HepG2 (cell line): ENCODE measurements at regions not wholly inside any gene's neighbourhood (a gene's known extent, or its start where the extent isn't known, plus 50 kb on each side); places are given as distances from the start of the nearest gene placed in this dataset.

Experiments used
- FOXM1 ChIP-seq: sonication (generic); formaldehyde crosslinking; IDR thresholded peaks from 2 replicates; pipeline ENCODE4 v1.5.0; 2020; ENCODE audit warnings: missing genetic modification reagents
- ISL2 ChIP-seq: sonication (generic); formaldehyde crosslinking; IDR thresholded peaks from 2 replicates; pipeline ENCODE4 v1.5.0; 2020; ENCODE audit warnings: missing genetic modification reagents
- JUNB ChIP-seq: sonication (generic); formaldehyde crosslinking; IDR thresholded peaks from 2 replicates; pipeline ENCODE4 v1.8.0; 2022; ENCODE audit warnings: missing genetic modification reagents, mild to moderate bottlenecking, borderline replicate concordance
- NFE2L1 ChIP-seq: sonication (generic); formaldehyde crosslinking; IDR thresholded peaks from 2 replicates; pipeline ENCODE4 v1.4.0; 2020; ENCODE audit warnings: missing genetic modification reagents, mild to moderate bottlenecking, borderline replicate concordance
- TF ChIP-seq, protein P1 (sequence below): sonication (generic); formaldehyde crosslinking; IDR thresholded peaks from 2 replicates; pipeline ENCODE4 v1.5.0; 2020; ENCODE audit warnings: mild to moderate bottlenecking, missing genetic modification reagents, moderate library complexity
- TF ChIP-seq, protein P2 (sequence below): sonication (generic); formaldehyde crosslinking; IDR thresholded peaks from 2 replicates; pipeline ENCODE4 v1.4.0; 2020; ENCODE audit warnings: mild to moderate bottlenecking, missing genetic modification reagents
- TF ChIP-seq, protein P3 (sequence below): sonication (generic); formaldehyde crosslinking; IDR thresholded peaks from 2 replicates; pipeline ENCODE4 v1.4.0; 2020; ENCODE audit warnings: missing genetic modification reagents

DNA sequence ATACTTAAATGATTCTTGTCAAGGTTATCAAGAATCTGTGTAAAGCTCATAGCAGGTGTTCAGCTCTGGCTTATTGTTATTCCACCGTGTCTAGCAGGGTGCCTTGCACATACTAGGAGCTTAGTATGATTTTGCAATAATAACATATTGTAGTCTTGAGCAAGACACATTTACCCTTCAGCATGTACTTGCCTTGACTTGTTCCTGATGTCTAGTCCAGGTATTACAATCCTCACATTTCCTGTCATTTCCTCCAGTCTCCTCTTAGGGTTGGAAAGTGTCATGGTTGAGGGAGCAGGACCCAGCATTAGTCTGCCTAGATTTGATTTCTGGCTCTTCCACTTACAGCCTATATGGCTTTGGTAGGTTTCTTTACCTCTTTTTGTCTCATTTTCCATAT is 246.1 kb downstream of the RAD51AP2 start:
- TF ChIP-seq, protein P1, sequence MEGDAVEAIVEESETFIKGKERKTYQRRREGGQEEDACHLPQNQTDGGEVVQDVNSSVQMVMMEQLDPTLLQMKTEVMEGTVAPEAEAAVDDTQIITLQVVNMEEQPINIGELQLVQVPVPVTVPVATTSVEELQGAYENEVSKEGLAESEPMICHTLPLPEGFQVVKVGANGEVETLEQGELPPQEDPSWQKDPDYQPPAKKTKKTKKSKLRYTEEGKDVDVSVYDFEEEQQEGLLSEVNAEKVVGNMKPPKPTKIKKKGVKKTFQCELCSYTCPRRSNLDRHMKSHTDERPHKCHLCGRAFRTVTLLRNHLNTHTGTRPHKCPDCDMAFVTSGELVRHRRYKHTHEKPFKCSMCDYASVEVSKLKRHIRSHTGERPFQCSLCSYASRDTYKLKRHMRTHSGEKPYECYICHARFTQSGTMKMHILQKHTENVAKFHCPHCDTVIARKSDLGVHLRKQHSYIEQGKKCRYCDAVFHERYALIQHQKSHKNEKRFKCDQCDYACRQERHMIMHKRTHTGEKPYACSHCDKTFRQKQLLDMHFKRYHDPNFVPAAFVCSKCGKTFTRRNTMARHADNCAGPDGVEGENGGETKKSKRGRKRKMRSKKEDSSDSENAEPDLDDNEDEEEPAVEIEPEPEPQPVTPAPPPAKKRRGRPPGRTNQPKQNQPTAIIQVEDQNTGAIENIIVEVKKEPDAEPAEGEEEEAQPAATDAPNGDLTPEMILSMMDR (CRISPR knock-in tag) = no peak
- no peak for TF ChIP-seq NFE2L1
- TF ChIP-seq ISL2 (CRISPR knock-in tag) = no peak
- TF ChIP-seq, protein P2, sequence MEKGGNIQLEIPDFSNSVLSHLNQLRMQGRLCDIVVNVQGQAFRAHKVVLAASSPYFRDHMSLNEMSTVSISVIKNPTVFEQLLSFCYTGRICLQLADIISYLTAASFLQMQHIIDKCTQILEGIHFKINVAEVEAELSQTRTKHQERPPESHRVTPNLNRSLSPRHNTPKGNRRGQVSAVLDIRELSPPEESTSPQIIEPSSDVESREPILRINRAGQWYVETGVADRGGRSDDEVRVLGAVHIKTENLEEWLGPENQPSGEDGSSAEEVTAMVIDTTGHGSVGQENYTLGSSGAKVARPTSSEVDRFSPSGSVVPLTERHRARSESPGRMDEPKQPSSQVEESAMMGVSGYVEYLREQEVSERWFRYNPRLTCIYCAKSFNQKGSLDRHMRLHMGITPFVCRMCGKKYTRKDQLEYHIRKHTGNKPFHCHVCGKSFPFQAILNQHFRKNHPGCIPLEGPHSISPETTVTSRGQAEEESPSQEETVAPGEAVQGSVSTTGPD (CRISPR knock-in tag) = no peak
- TF ChIP-seq, protein P3, sequence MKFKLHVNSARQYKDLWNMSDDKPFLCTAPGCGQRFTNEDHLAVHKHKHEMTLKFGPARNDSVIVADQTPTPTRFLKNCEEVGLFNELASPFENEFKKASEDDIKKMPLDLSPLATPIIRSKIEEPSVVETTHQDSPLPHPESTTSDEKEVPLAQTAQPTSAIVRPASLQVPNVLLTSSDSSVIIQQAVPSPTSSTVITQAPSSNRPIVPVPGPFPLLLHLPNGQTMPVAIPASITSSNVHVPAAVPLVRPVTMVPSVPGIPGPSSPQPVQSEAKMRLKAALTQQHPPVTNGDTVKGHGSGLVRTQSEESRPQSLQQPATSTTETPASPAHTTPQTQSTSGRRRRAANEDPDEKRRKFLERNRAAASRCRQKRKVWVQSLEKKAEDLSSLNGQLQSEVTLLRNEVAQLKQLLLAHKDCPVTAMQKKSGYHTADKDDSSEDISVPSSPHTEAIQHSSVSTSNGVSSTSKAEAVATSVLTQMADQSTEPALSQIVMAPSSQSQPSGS (CRISPR knock-in tag) = no peak
- TF ChIP-seq JUNB (CRISPR knock-in tag) = no peak
- TF ChIP-seq FOXM1 = no peak
